ENCODE measurements at regions not wholly inside any gene's neighbourhood (a gene's known extent, or its start where the extent isn't known, plus 50 kb on each side); places are given as distances from the start of the nearest gene placed in this dataset.
"Not testable (repeated sequence)": the region's sequence is repeated elsewhere in the genome, so short reads cannot be mapped to it uniquely, and the experiment has no call there.

GRCh38 chr6:104676679-104677078 is 183.0 kb downstream of the HACE1 start:
- WGBS (ENCODE audit: insufficient coverage, insufficient read length) = no CpG with 5 or more reads among the region's 3 CpGs
- H3K9me3 ChIP-seq (ENCODE audit: control insufficient read depth, insufficient read depth, low read length); H3K36me3 ChIP-seq (ENCODE audit: control insufficient read depth, insufficient read depth, low read length); H3K4me1 ChIP-seq (ENCODE audit: control insufficient read depth, insufficient read depth, low read length); DNase-seq (ENCODE audit: low read depth, low spot score); H3K4me3 ChIP-seq (ENCODE audit: low read length); H3K27ac ChIP-seq (ENCODE audit: low read length); H3K27me3 ChIP-seq (ENCODE audit: control insufficient read depth, insufficient read depth, low read length): not testable (repeated sequence)

GRCh38 chr6:104675161-104675560 is 184.6 kb downstream of the HACE1 start:
- not testable (repeated sequence) for H3K36me3 ChIP-seq (ENCODE audit: control insufficient read depth, insufficient read depth, low read length); H3K9me3 ChIP-seq (ENCODE audit: control insufficient read depth, insufficient read depth, low read length); DNase-seq (ENCODE audit: low read depth, low spot score); H3K27ac ChIP-seq (ENCODE audit: low read length); H3K27me3 ChIP-seq (ENCODE audit: control insufficient read depth, insufficient read depth, low read length); H3K4me3 ChIP-seq (ENCODE audit: low read length); H3K4me1 ChIP-seq (ENCODE audit: control insufficient read depth, insufficient read depth, low read length)
- no CpG with 5 or more reads among the region's 1 CpG for WGBS (ENCODE audit: insufficient coverage, insufficient read length)

GRCh38 chr6:104673078-104673477 is 186.6 kb downstream of the HACE1 start:
- not testable (repeated sequence) for H3K9me3 ChIP-seq (ENCODE audit: control insufficient read depth, insufficient read depth, low read length); DNase-seq (ENCODE audit: low read depth, low spot score); H3K36me3 ChIP-seq (ENCODE audit: control insufficient read depth, insufficient read depth, low read length); H3K4me1 ChIP-seq (ENCODE audit: control insufficient read depth, insufficient read depth, low read length); H3K27me3 ChIP-seq (ENCODE audit: control insufficient read depth, insufficient read depth, low read length); H3K4me3 ChIP-seq (ENCODE audit: low read length); H3K27ac ChIP-seq (ENCODE audit: low read length)
- WGBS (ENCODE audit: insufficient coverage, insufficient read length) = no CpG with 5 or more reads among the region's 1 CpG

GRCh38 chr6:104671591-104671891 is 188.2 kb downstream of the HACE1 start:
- DNase-seq (ENCODE audit: low read depth, low spot score); H3K4me3 ChIP-seq (ENCODE audit: low read length); H3K4me1 ChIP-seq (ENCODE audit: control insufficient read depth, insufficient read depth, low read length); H3K9me3 ChIP-seq (ENCODE audit: control insufficient read depth, insufficient read depth, low read length); H3K27me3 ChIP-seq (ENCODE audit: control insufficient read depth, insufficient read depth, low read length); H3K36me3 ChIP-seq (ENCODE audit: control insufficient read depth, insufficient read depth, low read length); H3K27ac ChIP-seq (ENCODE audit: low read length): not testable (repeated sequence)
- WGBS (ENCODE audit: insufficient coverage, insufficient read length) = no CpG with 5 or more reads among the region's 1 CpG

GRCh38 chr6:104670834-104671590 is 188.7 kb downstream of the HACE1 start:
- not testable (repeated sequence) for H3K9me3 ChIP-seq (ENCODE audit: control insufficient read depth, insufficient read depth, low read length); DNase-seq (ENCODE audit: low read depth, low spot score); H3K27ac ChIP-seq (ENCODE audit: low read length); H3K27me3 ChIP-seq (ENCODE audit: control insufficient read depth, insufficient read depth, low read length); H3K4me1 ChIP-seq (ENCODE audit: control insufficient read depth, insufficient read depth, low read length); H3K36me3 ChIP-seq (ENCODE audit: control insufficient read depth, insufficient read depth, low read length); H3K4me3 ChIP-seq (ENCODE audit: low read length)
- no CpG with 5 or more reads among the region's 17 CpGs for WGBS (ENCODE audit: insufficient coverage, insufficient read length)

- H3K27me3 ChIP-seq (ENCODE audit: control insufficient read depth, insufficient read depth, low read length) = no peaks in the 10 kb centered on the region
- H3K4me1 ChIP-seq (ENCODE audit: control insufficient read depth, insufficient read depth, low read length) = no peaks in the 10 kb centered on the region
- no CpG with 5 or more reads among the region's 5 CpGs for WGBS (ENCODE audit: insufficient coverage, insufficient read length)
- H3K9me3 ChIP-seq (ENCODE audit: control insufficient read depth, insufficient read depth, low read length) = no peaks in the 10 kb centered on the region
- H3K36me3 ChIP-seq (ENCODE audit: control insufficient read depth, insufficient read depth, low read length) = no peaks in the 10 kb centered on the region
- no peak overlapping the region for H3K4me3 ChIP-seq (ENCODE audit: low read length)
- DNase-seq (ENCODE audit: low read depth, low spot score) = no peak
- no peak overlapping the region for H3K27ac ChIP-seq (ENCODE audit: low read length)
Measured at GRCh38 chr6:104669483-104669882, 190.2 kb downstream of the HACE1 start.

- Histone ChIP-seq H3K36me3 (ENCODE audit: control insufficient read depth, insufficient read depth, low read length) (no peaks in the 10 kb centered on the region), H3K9me3 (ENCODE audit: control insufficient read depth, insufficient read depth, low read length) (no peaks in the 10 kb centered on the region), H3K27me3 (ENCODE audit: control insufficient read depth, insufficient read depth, low read length) (no peaks in the 10 kb centered on the region), H3K4me3 (ENCODE audit: low read length) (no peak overlapping the region), H3K27ac (ENCODE audit: low read length) (no peak overlapping the region), H3K4me1 (ENCODE audit: control insufficient read depth, insufficient read depth, low read length) (no peaks in the 10 kb centered on the region)
- WGBS (ENCODE audit: insufficient coverage, insufficient read length) = no CpG with 5 or more reads among the region's 2 CpGs
- no peak for DNase-seq (ENCODE audit: low read depth, low spot score)
Measured at GRCh38 chr6:104656235-104656634, 203.5 kb downstream of the HACE1 start.

GRCh38 chr6:104653781-104654180 is 205.9 kb downstream of the HACE1 start:
- Histone ChIP-seq H3K27me3 (ENCODE audit: control insufficient read depth, insufficient read depth, low read length) (no peaks in the 10 kb centered on the region), H3K4me1 (ENCODE audit: control insufficient read depth, insufficient read depth, low read length) (no peaks in the 10 kb centered on the region), H3K9me3 (ENCODE audit: control insufficient read depth, insufficient read depth, low read length) (no peaks in the 10 kb centered on the region), H3K27ac (ENCODE audit: low read length) (no peak overlapping the region), H3K36me3 (ENCODE audit: control insufficient read depth, insufficient read depth, low read length) (no peaks in the 10 kb centered on the region), H3K4me3 (ENCODE audit: low read length) (no peak overlapping the region)
- no CpG with 5 or more reads among the region's 3 CpGs for WGBS (ENCODE audit: insufficient coverage, insufficient read length)
- no peak for DNase-seq (ENCODE audit: low read depth, low spot score)

- no peaks in the 10 kb centered on the region for H3K9me3 ChIP-seq (ENCODE audit: control insufficient read depth, insufficient read depth, low read length)
- H3K36me3 ChIP-seq (ENCODE audit: control insufficient read depth, insufficient read depth, low read length) = no peaks in the 10 kb centered on the region
- H3K27me3 ChIP-seq (ENCODE audit: control insufficient read depth, insufficient read depth, low read length) = no peaks in the 10 kb centered on the region
- no peaks in the 10 kb centered on the region for H3K4me1 ChIP-seq (ENCODE audit: control insufficient read depth, insufficient read depth, low read length)
- DNase-seq (ENCODE audit: low read depth, low spot score) = no peak
- no peak overlapping the region for H3K27ac ChIP-seq (ENCODE audit: low read length)
- H3K4me3 ChIP-seq (ENCODE audit: low read length) = no peak overlapping the region
- no CpG with 5 or more reads among the region's 1 CpG for WGBS (ENCODE audit: insufficient coverage, insufficient read length)
Measured at GRCh38 chr6:104648347-104648746, 211.4 kb downstream of the HACE1 start.

- H3K27ac ChIP-seq (ENCODE audit: low read length) = no peak overlapping the region
- WGBS (ENCODE audit: insufficient coverage, insufficient read length) = no CpG with 5 or more reads among the region's 1 CpG
- no peak overlapping the region for H3K4me3 ChIP-seq (ENCODE audit: low read length)
- no peaks in the 10 kb centered on the region for H3K4me1 ChIP-seq (ENCODE audit: control insufficient read depth, insufficient read depth, low read length)
- H3K27me3 ChIP-seq (ENCODE audit: control insufficient read depth, insufficient read depth, low read length) = no peaks in the 10 kb centered on the region
- no peak for DNase-seq (ENCODE audit: low read depth, low spot score)
- no peaks in the 10 kb centered on the region for H3K9me3 ChIP-seq (ENCODE audit: control insufficient read depth, insufficient read depth, low read length)
- no peaks in the 10 kb centered on the region for H3K36me3 ChIP-seq (ENCODE audit: control insufficient read depth, insufficient read depth, low read length)
Measured at GRCh38 chr6:104644848-104645247, 214.9 kb downstream of the HACE1 start.

- Histone ChIP-seq H3K4me3 (ENCODE audit: low read length) (no peak overlapping the region), H3K4me1 (ENCODE audit: control insufficient read depth, insufficient read depth, low read length) (no peaks in the 10 kb centered on the region)
Measured at GRCh38 chr6:104642871-104643270, 216.8 kb downstream of the HACE1 start.

More at GRCh38 chr6:104642871-104643270, 216.8 kb downstream of the HACE1 start:
- WGBS (ENCODE audit: insufficient coverage, insufficient read length) = no CpG with 5 or more reads among the region's 2 CpGs
- no peaks in the 10 kb centered on the region for H3K9me3 ChIP-seq (ENCODE audit: control insufficient read depth, insufficient read depth, low read length)
- DNase-seq (ENCODE audit: low read depth, low spot score) = no peak
- no peaks in the 10 kb centered on the region for H3K27me3 ChIP-seq (ENCODE audit: control insufficient read depth, insufficient read depth, low read length)
- no peak overlapping the region for H3K27ac ChIP-seq (ENCODE audit: low read length)
- no peaks in the 10 kb centered on the region for H3K36me3 ChIP-seq (ENCODE audit: control insufficient read depth, insufficient read depth, low read length)

Measured in iPS DF 6.9 (cell line).